HG03521 (cell line): ENCODE measurements at regions not wholly inside any gene's neighbourhood (a gene's known extent, or its start where the extent isn't known, plus 50 kb on each side); places are given as distances from the start of the nearest gene placed in this dataset.
"Not testable (repeated sequence)": the region's sequence is repeated elsewhere in the genome, so short reads cannot be mapped to it uniquely, and the experiment has no call there.

Source experiments
- ATAC-seq: cut with Tn5 transposase; IDR thresholded peaks from one replicate; pipeline ENCODE4 v1.9.1; 2021; ENCODE audit warnings: mild to moderate bottlenecking, moderate library complexity; ENCODE audit not compliant: unreplicated experiment

DNA sequence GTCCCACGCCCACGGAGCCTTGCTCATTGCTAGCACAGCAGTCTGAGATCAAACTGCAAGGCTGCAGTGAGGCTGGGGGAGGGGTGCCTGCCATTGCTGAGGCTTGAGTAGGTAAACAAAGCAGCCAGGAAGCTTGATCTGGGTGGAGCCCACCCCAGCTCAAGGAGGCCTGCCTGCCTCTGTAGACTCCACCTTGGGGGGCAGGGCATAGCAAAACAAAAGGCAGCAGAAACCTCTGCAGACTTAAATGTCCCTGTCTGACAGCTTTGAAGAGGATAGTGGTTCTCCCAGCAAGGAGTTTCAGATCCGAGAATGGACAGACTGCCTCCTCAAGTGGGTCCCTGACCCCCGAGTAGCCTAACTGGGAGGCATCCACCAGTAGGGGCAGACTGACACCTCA, 239.7 kb downstream of the DAD1 start:
- ATAC-seq, result not testable (repeated sequence)

DNA sequence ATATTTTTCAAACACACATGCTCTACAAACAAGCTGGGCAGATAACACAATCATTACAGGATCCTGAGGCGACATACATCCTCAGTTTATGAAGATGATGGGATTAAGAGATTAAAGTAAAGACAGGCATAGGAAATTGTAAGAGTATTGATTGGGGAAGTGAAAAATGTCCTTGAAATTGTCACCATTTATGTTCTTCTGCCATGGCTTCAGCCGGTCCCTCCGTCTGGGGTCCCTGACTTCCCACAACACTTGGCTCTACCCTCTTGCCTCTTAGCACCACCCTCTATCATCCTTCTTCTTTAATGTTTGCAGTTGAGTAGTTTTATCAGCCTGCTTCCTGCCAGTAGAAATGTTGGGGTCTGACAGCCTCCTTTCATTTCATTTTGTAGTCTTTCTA, 244.4 kb downstream of the DAD1 start:
- no peak for ATAC-seq

DNA sequence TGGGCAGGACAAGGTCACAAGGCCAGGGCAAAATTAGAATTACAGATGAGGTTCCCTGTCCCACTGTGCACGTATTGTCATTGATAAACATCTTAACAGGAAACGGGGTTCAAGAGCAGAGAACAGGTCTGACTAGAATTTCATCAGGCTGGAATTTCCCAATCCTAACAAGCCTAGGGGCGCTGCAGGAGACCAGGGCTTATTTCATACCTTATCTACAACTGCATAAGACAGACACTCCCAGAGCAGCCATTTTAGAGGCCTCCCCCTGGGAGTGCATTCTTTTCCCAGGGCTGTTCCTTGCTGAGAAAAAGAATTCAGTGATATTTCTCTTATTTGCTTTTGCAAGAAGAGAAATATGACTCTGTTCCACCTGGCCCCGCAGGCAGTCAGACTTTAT, 244.8 kb downstream of the DAD1 start:
- ATAC-seq, result not testable (repeated sequence)

DNA sequence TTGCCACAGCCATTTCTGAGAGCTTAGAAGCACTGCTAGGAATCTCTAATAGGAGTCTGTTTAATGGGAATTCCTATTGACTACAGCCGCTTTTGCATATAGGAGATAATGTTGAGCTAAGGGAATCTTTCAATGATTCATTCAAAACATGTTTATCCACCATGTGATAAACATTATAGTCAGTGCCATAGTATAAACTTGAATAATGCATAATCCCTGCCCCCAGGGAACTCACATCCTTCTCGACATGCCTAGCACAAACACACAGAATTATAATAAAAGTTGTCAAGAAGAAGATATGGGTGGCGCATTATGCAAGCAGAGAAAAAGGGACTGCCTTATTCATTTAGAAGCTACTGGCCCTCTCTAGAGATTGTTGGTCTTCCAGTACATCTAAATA, 248.0 kb downstream of the DAD1 start:
- ATAC-seq, result no peak

DNA sequence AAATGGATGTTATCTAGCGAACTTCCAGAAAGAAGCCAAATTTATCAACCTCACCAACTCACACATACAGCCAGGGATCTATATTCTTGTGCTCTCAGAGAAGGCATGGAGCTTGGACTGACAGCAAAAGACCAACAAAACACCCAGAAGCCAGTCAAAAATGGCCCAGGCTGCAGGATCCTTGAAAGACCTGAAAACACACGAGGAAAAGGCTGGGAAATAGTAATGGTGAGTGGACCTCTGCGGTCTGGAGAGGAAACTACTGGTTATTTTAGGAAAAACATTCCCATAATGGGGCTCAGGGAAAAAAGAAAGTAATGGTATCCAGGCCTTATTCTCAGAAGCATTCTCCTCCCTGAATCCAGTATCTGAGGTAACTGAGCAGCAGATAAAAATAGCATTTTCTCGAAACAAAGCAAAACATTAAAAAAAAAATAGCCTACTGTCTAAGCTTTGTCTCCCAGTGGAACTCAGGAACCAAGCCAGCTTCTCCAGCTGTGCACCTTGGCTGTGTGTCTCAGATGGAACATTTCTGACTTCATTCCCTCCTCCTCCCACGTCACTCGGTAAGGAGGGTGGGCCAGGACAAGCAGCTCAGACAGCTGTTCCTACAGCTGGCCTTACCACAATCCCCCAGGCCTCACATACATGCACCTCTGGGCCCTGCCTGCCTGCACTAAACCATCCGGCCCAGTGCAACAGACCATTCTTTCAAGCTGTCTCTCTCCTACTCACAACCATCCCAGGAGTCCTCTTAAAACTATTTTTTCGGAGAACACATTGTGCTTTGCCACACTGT, 249.9 kb downstream of the DAD1 start:
- no peak for ATAC-seq

DNA sequence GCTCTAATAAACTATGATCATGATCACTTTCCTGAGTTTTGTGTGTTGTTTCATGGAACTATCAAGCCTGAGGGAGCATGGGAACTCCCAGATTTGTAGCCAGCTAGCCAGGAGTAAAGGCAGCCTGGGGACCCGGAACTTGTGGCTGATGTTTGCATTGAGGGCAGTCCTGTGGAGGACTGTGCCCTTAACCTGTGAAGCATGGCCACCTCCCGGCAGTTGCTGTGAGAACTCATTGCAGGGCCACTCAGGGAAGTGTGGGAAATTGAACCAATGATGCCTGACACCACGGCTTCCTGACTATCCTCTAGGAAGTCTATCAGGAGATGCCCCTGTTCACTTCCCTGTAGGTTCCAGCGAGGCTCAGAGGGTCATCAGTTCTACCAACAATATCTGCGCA, 250.6 kb downstream of the DAD1 start:
- no peak for ATAC-seq

DNA sequence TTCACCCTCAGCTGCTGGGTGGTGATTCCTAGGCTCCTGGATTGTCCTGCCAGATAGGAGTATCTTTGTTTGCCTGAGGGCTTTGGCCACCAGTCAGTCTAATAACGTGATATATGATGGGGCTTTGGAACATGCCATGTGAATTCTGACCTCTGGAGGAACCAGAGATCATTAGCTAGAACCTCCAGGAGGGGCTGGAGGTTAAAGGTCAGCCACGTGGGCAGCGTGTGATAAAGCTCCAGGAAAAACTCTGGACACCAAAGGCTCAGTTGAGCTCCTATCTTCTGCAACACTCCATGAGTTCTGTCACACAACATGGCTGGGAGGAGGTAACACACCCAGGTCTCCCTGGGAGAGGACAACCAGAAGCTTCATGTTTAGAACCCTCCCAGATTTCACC, 251.1 kb downstream of the DAD1 start:
- no peak for ATAC-seq

DNA sequence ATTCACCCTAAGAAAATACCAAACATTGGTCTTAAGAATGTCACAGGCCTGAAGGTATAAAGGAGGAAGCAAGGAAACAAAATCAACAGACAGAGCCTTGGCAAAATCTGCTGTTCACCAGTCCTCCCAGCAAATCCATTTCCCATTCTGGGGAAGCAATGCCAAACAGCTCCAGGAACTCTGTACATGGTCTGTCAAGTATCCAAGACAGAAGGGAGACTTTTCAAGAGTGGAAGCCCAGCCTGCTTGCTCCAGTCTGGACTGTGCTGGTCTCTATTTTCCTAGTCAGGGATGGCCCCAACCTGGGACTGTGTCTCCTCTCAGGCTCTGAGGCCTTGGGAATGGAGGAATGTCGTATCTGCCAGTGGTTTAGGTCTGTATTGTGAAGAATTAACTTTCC, 251.5 kb downstream of the DAD1 start:
- ATAC-seq, result no peak

DNA sequence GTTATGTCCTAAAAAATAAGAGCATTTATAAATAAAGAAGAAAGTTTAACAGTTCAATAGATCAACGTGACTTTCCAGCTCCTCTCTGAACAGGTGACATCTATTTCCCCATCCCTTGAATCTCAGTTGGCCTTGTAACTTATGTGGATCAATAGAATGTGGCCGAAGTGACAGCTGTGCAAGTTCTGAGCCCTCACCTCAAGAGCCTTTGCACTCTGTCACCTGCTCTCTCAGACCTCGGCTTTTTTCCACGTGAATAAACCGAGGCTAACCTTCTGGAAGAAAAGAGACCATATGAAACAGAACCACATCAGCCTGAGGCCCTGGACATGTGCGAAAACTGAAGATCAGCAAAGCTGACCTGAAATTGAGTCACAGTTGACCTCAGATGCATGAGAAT, 253.0 kb downstream of the DAD1 start:
- ATAC-seq, result no peak

DNA sequence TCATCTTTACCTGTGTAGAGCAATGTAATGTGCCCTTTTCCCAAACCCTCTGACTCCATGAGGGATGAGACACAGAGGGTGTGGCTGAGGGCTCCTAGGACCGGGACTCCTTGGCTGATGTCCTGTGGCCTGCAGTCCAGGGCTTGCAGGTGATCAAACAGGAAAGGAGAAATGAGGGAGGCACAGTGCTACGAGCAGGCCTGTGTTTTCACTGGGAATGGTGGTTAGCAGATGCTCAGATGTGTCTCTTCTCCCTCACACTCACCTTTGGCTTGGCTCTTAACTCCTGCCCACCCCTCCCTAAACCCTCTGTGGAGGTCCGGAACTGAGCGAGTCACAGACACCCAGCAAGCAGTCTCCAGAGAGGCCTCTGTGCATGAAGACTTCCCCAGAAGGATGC, 254.4 kb downstream of the DAD1 start:
- no peak for ATAC-seq

DNA sequence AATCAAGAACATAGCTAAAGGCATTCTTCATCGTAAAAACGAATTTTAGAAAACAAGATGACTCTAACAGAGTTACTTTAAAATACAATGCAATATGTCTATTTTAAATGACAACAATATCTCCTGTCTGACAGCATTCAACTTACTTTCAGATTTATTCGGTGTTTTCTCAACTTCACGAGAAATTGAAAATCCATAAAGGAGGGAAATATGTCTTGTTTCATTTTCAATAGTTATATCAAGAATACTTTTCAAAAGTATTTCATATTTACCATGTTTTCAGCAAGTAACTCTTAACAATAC, 254.8 kb downstream of the DAD1 start:
- no peak for ATAC-seq

DNA sequence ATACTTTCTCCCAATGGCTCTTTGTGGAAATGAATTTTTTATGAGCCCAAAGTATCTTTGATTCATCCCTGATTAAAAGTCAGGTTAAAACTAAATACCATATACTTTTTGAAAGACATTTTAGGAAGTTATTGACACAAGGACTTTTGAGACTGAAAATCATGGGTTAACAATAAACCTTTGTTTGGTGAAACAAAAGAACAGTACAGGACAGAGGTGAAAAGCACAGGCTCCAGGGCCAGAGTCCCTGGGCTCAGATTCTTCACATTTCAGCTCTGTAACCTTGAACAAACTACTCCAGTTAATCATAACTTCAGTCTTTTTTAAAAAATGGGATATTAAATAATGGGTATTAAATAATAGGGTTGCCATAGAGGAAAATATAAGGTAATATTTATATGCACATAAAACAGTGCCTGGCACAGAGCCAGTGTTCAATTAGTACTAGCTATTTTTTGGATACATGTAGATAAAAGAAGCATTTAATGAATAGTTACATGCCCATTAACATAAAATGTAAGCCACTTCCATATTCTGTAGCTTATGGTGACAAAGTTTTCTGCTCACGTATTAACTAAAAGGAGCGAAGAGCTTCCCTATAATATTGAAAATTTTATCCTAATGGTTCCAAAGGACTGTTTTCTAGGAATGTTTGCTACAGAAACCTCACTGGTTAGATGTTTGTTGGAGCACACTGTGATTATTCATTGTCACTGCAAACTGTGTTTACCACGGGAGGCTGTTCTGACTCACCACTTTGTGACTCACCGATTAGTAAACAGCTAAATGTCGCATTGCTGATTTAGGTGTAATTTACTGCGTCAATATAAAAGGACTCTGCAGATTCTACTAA, 255.4 kb downstream of the DAD1 start:
- ATAC-seq, result no peak

DNA sequence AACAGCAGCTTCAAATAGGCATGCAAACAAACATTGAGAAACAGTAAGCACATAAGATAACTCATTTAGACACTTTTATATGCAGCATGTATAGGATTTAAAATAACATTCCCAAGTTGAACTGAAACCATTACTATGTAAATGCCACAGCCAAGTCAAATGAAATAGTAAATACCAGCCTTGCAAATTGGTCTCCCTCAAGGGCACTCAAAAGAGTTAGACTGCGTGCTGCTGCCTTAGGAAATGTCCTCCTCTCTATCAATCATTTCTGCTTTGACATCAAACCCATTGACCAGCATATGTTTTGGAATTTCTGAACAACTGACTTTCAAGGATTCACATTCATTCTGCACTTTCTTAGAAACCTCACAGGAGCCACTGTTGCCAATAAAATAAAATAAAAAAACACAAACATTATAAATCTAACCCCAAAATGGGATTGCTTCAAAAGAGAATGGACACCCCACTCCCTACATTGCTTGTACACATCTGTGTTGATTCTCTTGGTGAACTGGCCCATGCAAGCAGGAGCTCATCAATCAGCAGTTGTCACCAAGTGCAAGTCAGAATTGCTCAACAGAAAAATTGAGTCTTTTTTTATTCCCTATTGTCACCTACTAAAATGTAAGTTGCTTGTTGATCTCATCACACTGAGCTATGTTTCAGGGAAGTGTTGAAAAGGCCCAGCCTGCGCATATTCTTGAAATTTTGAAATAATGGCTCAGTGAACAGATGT, 256.2 kb downstream of the DAD1 start:
- ATAC-seq, result no peak

DNA sequence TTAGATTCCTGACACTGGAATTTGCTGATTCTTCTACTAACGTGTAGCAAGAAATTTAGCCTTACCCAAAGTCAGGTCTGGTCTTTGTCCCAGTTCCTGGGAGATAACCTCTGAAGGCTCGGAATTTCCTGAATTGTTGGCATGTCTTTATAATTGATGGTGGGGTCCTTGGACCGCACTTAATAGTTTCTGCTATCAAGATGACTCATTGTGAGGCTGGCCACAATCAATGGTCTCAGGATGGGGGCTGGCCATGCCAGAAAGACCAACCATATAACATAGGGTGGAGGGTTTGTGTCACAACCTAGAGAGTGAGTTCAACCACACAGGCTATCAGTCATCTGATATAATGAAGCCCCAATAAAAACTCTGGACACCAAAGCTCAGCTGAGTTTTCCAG, 259.7 kb downstream of the DAD1 start:
- no peak for ATAC-seq

DNA sequence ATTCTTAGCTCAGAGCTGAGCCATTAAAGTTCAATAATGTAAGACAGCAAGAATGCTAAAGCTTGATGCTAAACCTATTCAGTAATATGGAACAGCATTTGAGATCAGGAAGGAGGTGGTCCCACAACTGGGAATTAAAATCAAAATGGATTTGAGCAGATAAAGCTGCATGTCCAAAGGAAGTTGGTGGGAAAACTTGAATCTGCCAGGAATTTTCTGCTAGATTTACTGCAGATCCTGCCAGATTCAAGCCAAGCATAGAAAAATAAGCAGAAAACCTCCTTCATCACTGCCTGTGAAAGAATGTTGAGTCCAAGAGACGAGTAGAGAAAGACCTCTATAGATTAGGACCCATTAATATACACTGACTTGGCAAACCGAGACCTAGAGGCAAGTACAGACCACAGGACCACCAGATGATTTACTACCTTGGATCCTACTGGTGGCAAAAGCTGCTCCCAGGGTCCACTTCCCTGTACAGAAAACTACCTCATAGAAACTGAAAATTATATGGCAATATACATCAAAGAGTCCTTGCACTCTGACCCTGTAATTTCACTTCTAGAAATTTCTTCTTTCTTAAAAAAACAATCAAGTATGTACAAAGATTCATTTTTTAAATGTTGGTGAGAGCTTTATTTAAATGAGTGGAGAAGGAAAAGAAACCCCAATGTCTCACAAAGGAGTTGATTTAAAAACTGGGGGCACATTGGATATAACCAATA, 263.2 kb downstream of the DAD1 start:
- ATAC-seq, result no peak

DNA sequence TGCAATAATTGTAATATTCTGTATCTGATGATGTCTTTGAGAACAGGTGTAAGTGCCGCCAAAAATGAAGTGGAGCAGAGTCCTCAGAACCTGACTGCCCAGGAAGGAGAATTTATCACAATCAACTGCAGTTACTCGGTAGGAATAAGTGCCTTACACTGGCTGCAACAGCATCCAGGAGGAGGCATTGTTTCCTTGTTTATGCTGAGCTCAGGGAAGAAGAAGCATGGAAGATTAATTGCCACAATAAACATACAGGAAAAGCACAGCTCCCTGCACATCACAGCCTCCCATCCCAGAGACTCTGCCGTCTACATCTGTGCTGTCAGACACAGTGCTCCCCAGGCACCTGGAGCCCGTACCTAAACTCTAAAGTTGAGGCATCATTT, 268.7 kb downstream of the DAD1 start:
- ATAC-seq, result no peak

DNA sequence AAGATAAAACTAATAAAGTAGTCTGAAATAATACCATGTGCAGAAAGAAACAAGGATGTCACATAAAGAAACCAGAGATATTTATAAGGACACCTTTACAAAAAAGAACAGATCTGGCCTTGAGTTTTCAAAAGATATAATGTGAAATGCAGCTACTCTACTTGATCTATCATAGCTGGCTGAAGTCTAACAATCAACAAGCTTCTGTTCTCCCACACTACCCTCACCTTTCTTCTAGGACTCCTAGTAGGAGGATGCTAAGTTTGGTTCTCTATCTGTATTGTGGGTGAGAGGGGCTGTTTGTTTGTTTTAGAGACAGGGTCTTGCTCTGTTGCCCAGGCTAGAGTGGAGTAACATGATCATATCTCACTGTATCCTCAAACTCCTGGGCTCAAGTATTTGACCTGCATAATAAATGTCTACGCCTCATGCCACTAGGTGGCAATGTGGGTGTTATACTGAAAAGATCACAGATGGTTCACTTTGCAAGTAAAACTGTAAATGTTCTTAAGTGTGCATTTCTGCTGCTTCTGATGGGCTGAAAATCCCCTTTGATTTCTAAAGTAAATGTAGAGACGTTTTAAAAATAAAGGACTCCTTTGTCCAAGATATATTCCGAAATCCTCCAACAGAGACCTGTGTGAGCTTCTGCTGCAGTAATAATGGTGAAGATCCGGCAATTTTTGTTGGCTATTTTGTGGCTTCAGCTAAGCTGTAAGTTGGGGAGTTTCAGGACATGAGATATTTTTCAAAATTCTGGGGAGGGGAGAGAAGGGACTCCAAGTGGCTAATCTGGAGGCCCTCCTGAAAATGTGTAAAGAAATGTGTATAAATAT, 269.3 kb downstream of the DAD1 start:
- ATAC-seq, result no peak

DNA sequence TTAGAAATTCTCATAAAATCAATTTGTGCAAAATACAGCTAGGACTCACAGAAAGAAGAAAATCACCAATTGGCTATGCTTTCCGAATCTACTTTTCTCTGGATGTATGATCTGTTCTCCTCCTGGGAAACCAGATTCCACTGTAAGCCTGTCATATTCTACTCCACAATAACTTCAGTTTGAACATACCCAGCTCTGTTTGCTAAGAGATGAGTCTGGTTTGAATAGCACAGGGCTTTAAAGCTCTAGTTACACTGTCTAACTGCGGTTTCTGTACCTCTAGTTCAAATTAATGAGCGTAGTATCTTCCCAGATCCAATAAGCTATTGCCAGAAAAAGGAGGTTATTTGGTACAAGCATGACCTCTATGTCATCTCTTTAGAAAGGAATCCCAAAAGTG, 270.1 kb downstream of the DAD1 start:
- ATAC-seq, result no peak

DNA sequence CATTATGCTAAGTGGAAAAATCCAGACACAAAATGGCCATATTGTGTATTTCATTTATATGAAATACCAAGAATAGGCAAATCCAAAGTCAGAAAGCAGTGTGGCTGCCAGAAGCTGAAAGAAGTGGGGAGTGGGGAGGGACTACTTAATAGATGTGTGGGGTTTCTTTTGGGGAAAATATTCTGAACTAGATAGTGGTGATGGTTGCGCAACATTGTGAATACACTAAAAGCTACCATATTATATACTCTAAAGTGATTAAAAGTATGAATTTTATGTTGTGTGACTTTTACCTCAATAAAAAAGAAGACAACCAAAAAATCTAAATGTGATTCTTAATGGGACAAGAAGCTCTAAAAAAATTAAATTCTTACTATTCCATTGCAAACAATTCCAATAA, 272.6 kb downstream of the DAD1 start:
- ATAC-seq, result no peak

DNA sequence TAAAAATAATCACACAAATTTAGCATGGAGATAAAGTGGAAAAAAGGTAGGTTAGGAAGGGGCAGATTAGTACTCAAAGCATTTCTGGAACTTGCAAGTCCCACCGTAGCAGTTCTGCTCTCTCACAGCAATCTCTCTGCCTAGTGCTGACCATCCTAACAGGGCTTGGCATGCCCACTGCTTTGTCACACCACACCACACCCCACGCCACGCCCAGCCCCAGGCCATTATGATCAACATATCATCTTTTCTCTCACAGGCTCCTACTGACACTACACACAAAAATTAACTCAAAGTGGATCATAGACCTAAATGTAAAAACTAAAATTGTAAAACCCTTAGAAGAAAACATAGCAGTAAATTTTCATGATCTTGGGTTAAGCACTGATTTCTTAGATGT, 273.7 kb downstream of the DAD1 start:
- no peak for ATAC-seq
